AG09309 (cell line): ENCODE measurements at regions not wholly inside any gene's neighbourhood (a gene's known extent, or its start where the extent isn't known, plus 50 kb on each side); places are given as distances from the start of the nearest gene placed in this dataset.
A peak's percentile ranks its signal among the peaks of the same experiment; 100 is the strongest.

Source experiments
- DNase-seq: peaks from one replicate; pipeline ENCODE4 v3.0.0-alpha.2; 2010; ENCODE audit warnings: low read depth
- H3K4me3 ChIP-seq: 2 replicates; pipeline ENCODE4 v1.5.1; 2011; ENCODE audit warnings: mild to moderate bottlenecking, low read depth, low read length, moderate library complexity; ENCODE audit not compliant: control insufficient read depth
- CTCF ChIP-seq: IDR thresholded peaks from 2 replicates; pipeline ENCODE4 v1.5.1; 2011; ENCODE audit warnings: mild to moderate bottlenecking, low read depth, low read length, inconsistent platforms; ENCODE audit not compliant: insufficient read depth, control insufficient read depth; ENCODE audit errors: missing control alignments

- no peak overlapping the region for H3K4me3 ChIP-seq
- no peak for TF ChIP-seq CTCF
- no peak for DNase-seq
Measured at GRCh38 chr6:4584801-4585200, 191.4 kb upstream of the CDYL start.

- TF ChIP-seq CTCF = no peak
- DNase-seq = peak; percentile 67
- H3K4me3 ChIP-seq = no peak overlapping the region
Measured at GRCh38 chr6:4582506-4583417, 193.4 kb upstream of the CDYL start.

GRCh38 chr6:4581468-4582385 lies 194.5 kb upstream of the CDYL start:
- H3K4me3 ChIP-seq = no peak overlapping the region
- peak; percentile 73 for DNase-seq
- no peak for TF ChIP-seq CTCF

- DNase-seq = no peak
- H3K4me3 ChIP-seq = no peak overlapping the region
- no peak for TF ChIP-seq CTCF
Measured at GRCh38 chr6:4580361-4580760, 195.8 kb upstream of the CDYL start.

- TF ChIP-seq CTCF = no peak
- no peak overlapping the region for H3K4me3 ChIP-seq
- DNase-seq = peak; percentile 67
Measured at GRCh38 chr6:4577406-4577805, 198.8 kb upstream of the CDYL start.

- TF ChIP-seq CTCF = no peak
- H3K4me3 ChIP-seq = no peak overlapping the region
- no peak for DNase-seq
Measured at GRCh38 chr6:4575714-4576113, 200.5 kb upstream of the CDYL start.
